ENCODE measurements at regions not wholly inside any gene's neighbourhood (a gene's known extent, or its start where the extent isn't known, plus 50 kb on each side); places are given as distances from the start of the nearest gene placed in this dataset.

- Histone ChIP-seq H2AFZ (no peak overlapping the region), H3K4me2 (peak overlapping the region; percentile 89), H3F3A (ENCODE audit: insufficient read depth, low read depth) (peaks cover 53% of the 10 kb centered on the region), H3K4me3 (peak overlapping the region; percentile 41; the same call in 1 of the 2 replicates), H3K36me3 (ENCODE audit: low read depth) (no peaks in the 10 kb centered on the region), H3K27me3 (ENCODE audit: insufficient read depth, low read depth) (no peaks in the 10 kb centered on the region), H3K79me2 (ENCODE audit: low read depth) (no peaks in the 10 kb centered on the region), H3K4me1 (replicated peaks; ENCODE audit: insufficient read depth) (peaks cover 61% of the 10 kb centered on the region), H3K9me3 (ENCODE audit: insufficient read depth, low read depth) (no peaks in the 10 kb centered on the region), H3K27ac (peak overlapping the region; percentile 98), H3K9me2 (ENCODE audit: insufficient read depth) (no peaks in the 10 kb centered on the region), H4K20me1 (ENCODE audit: insufficient read depth) (no peaks in the 10 kb centered on the region)
- peak; percentile 84 for DNase-seq
- TF ChIP-seq EZH2 (IDR thresholded peaks at IDR 0.05; ENCODE audit: low read depth), result no peak
- no peak for TF ChIP-seq CTCF (conservative IDR thresholded peaks at IDR 0.05)
- CTCF ChIA-PET, result no interaction called here
- POLR2A ChIA-PET (ENCODE audit: unreplicated experiment), result interaction anchor here (0.9 kb wide), 1 partner anchor 23 kb away, joined by 7 read pairs; no protein-coding TSS in a partner anchor
- no TSS peak for BruUV-seq (replicated peaks)
- intact Hi-C loops (cut with micrococcal nuclease; ENCODE audit: unreplicated experiment), result loop anchor here (1.0 to 5.0 kb wide), 7 partner anchors 23 to 171 kb away; partner anchors contain the start of gene USP6NL
Measured at GRCh38 chr10:11687779-11688447, 54.3 kb upstream of the ECHDC3 start.

GRCh38 chr10:11687357-11687771, 54.8 kb upstream of the ECHDC3 start:
- Histone ChIP-seq H2AFZ (no peak overlapping the region), H3F3A (ENCODE audit: insufficient read depth, low read depth) (peaks cover 53% of the 10 kb centered on the region), H4K20me1 (ENCODE audit: insufficient read depth) (no peaks in the 10 kb centered on the region), H3K9me2 (ENCODE audit: insufficient read depth) (no peaks in the 10 kb centered on the region), H3K4me2 (peak overlapping the region; percentile 89), H3K4me3 (peak overlapping the region; percentile 41; the same call in 1 of the 2 replicates), H3K9me3 (ENCODE audit: insufficient read depth, low read depth) (no peaks in the 10 kb centered on the region), H3K27me3 (ENCODE audit: insufficient read depth, low read depth) (no peaks in the 10 kb centered on the region), H3K36me3 (ENCODE audit: low read depth) (no peaks in the 10 kb centered on the region), H3K27ac (peak overlapping the region; percentile 98), H3K79me2 (ENCODE audit: low read depth) (no peaks in the 10 kb centered on the region), H3K4me1 (replicated peaks; ENCODE audit: insufficient read depth) (peaks cover 61% of the 10 kb centered on the region)
- POLR2A ChIA-PET (ENCODE audit: unreplicated experiment), result interaction anchor here (0.9 kb wide), 1 partner anchor 23 kb away, joined by 7 read pairs; no protein-coding TSS in a partner anchor
- TF ChIP-seq EZH2 (IDR thresholded peaks at IDR 0.05; ENCODE audit: low read depth) (no peak), CTCF (conservative IDR thresholded peaks at IDR 0.05) (no peak)
- BruUV-seq (replicated peaks), result no TSS peak
- DNase-seq, result peak; percentile 84 to 97
- intact Hi-C loops (cut with micrococcal nuclease; ENCODE audit: unreplicated experiment), result loop anchor here (1.0 to 5.0 kb wide), 7 partner anchors 23 to 171 kb away; partner anchors contain the start of gene USP6NL
- CTCF ChIA-PET, result no interaction called here

GRCh38 chr10:11685787-11686218, 56.4 kb upstream of the ECHDC3 start:
- H3K79me2 ChIP-seq (ENCODE audit: low read depth), result no peaks in the 10 kb centered on the region
- H3F3A ChIP-seq (ENCODE audit: insufficient read depth, low read depth), result peaks cover 53% of the 10 kb centered on the region
- peak overlapping the region; percentile 49; the same call in 1 of the 2 replicates for H2AFZ ChIP-seq
- H3K9me2 ChIP-seq (ENCODE audit: insufficient read depth), result no peaks in the 10 kb centered on the region
- ChIA-PET CTCF (no interaction called here), POLR2A (ENCODE audit: unreplicated experiment) (interaction anchor here (0.6 kb wide), 2 partner anchors 34 to 35 kb away, joined by 4 to 7 read pairs; no protein-coding TSS in a partner anchor)
- H4K20me1 ChIP-seq (ENCODE audit: insufficient read depth), result no peaks in the 10 kb centered on the region
- peak overlapping the region; percentile 89 for H3K4me2 ChIP-seq
- H3K27me3 ChIP-seq (ENCODE audit: insufficient read depth, low read depth), result no peaks in the 10 kb centered on the region
- TF ChIP-seq CTCF (conservative IDR thresholded peaks at IDR 0.05) (no peak), EZH2 (IDR thresholded peaks at IDR 0.05; ENCODE audit: low read depth) (no peak)
- H3K27ac ChIP-seq, result peak overlapping the region; percentile 98
- peak overlapping the region; percentile 53; the same call in 1 of the 2 replicates for H3K4me3 ChIP-seq
- no TSS peak for BruUV-seq (replicated peaks)
- intact Hi-C loops (cut with micrococcal nuclease; ENCODE audit: unreplicated experiment), result loop anchor here (2.0 to 5.0 kb wide), 4 partner anchors 25 to 169 kb away; no protein-coding TSS in a partner anchor
- DNase-seq, result peak; percentile 44 to 56
- H3K36me3 ChIP-seq (ENCODE audit: low read depth), result no peaks in the 10 kb centered on the region
- no peaks in the 10 kb centered on the region for H3K9me3 ChIP-seq (ENCODE audit: insufficient read depth, low read depth)
- peaks cover 61% of the 10 kb centered on the region for H3K4me1 ChIP-seq (replicated peaks; ENCODE audit: insufficient read depth)
